GM12864 (cell line): ENCODE measurements at regions not wholly inside any gene's neighbourhood (a gene's known extent, or its start where the extent isn't known, plus 50 kb on each side); places are given as distances from the start of the nearest gene placed in this dataset.

Experiments used
- DNase-seq: peaks from one replicate; pipeline ENCODE4 v3.0.0-alpha.2; 2011; ENCODE audit warnings: low read depth
- H3K4me3 ChIP-seq: 2 replicates; pipeline ENCODE4 v1.5.1; 2011; ENCODE audit warnings: mild to moderate bottlenecking, low read depth, low read length, control low read depth
- TF ChIP-seq, protein P1 (sequence below): IDR thresholded peaks from 2 replicates; pipeline ENCODE4 v1.5.1; 2011; ENCODE audit warnings: low read depth, mild to moderate bottlenecking, moderate library complexity, low read length, control low read depth, inconsistent platforms; ENCODE audit errors: missing control alignments

DNA sequence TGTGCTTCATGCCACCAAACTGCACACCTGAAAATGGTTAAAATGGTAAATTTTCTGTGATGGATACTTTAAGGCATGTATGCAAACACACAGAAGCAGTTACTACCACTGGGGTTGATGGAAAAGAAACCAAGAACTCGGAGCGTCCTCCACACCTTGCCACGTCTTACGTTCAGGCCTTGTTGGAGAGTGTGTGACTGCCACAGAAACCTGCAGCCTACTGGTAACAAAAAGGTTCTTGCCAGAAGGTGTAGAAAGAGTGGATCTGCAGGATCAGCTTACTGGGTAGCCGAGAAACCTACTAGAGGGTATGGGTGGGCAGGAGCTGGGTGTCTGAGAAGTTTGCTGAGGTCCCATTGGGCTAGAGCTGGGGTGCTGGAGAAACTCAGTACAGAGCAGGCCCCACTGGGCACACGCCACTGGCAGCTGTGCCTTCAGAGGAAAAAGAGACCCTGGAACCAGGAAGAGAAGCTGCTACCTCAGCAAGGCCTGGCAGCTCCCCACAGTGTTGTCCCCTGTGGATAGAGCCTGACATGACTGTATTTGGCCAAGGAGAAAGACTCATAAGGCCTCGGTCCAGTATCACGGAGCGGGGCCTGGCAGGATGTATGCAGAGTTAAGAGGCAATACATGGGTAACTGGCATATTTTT, 204.6 kb downstream of the SEC14L1 start:
- DNase-seq: no peak
- H3K4me3 ChIP-seq: no peak overlapping the region
- TF ChIP-seq, protein P1, sequence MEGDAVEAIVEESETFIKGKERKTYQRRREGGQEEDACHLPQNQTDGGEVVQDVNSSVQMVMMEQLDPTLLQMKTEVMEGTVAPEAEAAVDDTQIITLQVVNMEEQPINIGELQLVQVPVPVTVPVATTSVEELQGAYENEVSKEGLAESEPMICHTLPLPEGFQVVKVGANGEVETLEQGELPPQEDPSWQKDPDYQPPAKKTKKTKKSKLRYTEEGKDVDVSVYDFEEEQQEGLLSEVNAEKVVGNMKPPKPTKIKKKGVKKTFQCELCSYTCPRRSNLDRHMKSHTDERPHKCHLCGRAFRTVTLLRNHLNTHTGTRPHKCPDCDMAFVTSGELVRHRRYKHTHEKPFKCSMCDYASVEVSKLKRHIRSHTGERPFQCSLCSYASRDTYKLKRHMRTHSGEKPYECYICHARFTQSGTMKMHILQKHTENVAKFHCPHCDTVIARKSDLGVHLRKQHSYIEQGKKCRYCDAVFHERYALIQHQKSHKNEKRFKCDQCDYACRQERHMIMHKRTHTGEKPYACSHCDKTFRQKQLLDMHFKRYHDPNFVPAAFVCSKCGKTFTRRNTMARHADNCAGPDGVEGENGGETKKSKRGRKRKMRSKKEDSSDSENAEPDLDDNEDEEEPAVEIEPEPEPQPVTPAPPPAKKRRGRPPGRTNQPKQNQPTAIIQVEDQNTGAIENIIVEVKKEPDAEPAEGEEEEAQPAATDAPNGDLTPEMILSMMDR: no peak

DNA sequence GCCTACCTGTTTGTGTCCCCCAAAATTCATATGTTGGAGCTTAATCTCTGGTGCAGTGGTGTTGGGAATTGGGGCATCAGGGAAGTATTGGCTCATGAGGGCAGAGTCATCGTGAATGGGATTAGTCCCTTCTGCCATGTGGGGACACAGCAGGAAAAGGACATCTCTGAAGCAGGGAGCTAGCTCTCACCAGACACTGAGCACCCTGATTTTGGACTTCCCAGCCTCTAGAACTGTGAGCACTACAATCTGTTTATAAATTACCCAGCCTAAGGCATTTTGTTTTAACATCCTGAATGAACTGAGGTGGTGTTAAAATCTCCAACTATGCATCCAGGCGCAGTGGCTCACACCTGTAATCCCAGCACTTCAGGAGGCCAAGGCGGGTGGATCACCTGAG, 206.0 kb downstream of the SEC14L1 start:
- no peak overlapping the region for H3K4me3 ChIP-seq
- DNase-seq: no peak
- TF ChIP-seq, protein P1: no peak

DNA sequence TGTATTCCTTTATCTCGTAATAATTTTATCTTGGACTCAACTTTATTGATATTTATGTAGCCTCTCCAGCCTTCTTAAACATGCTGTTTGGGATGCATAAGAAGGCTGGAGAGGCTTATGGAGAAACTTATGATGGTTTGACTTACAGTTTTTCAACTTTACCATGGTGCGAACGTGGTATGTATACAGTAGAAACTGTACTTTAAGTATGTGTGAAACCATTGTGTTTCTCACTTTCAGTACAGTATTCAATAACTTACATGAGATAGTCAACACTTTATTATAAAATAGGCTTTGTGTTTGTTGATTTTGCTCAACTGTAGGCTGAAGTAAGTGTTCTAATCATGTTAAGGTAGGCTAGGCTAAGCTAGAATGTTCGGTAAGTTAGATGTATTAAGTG, 206.8 kb downstream of the SEC14L1 start:
- TF ChIP-seq, protein P1: no peak
- H3K4me3 ChIP-seq: no peak overlapping the region
- no peak for DNase-seq

DNA sequence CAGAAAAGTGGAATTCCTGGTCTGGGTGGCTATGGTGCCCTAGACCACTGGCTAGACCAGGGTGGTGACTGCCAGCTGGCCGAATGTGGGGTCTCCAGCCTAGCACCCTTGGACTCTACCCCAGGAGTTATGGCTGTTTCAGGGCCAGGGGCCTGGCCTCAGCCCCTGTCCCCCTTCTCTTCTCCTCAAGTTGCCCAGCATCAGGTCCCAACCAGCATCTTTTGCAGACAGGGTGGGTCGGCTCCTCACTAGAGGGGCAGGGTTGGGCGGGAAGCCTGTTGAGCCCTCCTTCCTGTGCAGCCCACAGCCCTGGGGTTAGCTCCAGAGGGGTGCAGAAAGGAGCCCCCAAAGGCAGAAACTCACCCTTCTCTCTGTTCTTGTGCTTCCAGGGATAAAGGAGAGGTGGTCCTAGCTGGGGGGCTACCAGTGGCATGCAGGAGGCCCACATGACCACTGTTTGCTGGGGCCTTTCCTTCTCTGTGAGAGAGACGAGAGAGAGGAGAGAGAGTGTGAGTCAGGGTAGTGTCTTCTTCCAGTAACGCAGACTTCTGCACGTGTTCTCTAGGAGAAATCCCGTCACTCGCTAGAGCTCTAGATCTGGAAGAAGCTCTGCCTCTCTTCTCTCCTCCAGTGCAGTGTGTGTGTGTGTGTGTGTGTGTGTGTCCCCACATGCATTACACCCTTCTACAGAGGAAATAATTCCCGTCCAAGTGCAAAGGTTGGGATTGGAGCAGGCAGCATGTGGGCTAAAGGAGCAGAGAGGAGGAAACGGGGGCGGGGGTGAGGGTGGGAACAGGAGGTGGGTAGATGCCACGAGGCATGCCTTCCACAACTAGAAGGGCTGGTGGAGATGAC, 209.4 kb downstream of the SEC14L1 start:
- no peak overlapping the region for H3K4me3 ChIP-seq
- DNase-seq: no peak
- TF ChIP-seq, protein P1: no peak

DNA sequence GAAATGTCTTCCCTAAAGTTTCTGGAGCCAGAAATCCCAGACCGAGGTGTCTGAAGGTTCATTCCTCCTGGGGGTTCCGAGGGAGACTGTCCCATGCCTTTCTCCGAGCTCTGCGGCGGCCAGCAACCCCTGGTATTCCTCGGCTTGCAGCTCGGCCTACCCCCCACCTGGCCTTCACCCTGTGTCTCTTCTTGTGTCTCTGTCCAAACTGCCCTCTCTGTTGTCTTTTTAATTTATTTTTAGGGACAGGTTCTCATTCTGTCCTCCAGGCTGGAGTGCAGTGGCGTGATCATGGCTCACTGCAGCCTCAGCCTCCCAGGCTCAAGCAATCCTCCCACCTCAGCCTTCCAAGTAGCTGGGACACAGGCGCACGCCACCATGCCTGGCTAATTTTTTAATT, 211.7 kb downstream of the SEC14L1 start:
- no peak for DNase-seq
- H3K4me3 ChIP-seq: no peak overlapping the region
- TF ChIP-seq, protein P1: no peak

DNA sequence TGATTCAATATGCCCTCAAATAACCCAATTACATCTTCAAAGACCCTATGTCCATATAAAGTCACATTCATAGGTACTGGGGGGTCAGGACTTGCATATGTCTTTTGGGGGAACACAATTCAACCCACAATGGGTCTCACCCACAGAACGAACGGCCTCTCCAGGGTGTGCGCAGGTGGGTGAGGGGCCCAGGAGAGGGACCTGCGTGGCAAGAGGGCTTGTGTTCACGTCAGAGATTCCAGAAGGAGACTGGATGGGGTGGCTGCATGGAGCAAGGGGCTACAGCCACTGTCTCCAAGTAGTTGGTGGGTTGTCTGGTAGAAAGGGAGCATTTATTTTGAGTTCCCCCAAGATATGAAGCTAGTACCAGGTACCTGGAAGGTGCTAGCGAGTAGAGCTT, 212.2 kb downstream of the SEC14L1 start:
- H3K4me3 ChIP-seq: no peak overlapping the region
- DNase-seq: no peak
- TF ChIP-seq, protein P1: no peak
